Stimulated activated naive CD8-positive, alpha-beta T cell treated with anti-CD3 and anti-CD28 coated beads, Interleukin-15, Interleukin-2, amounts not matched to agents 100 ng/mL and 50 ng/mL, for 24 hours (primary cell): ENCODE measurements at regions not wholly inside any gene's neighbourhood (a gene's known extent, or its start where the extent isn't known, plus 50 kb on each side); places are given as distances from the start of the nearest gene placed in this dataset.

ENCODE experiments used
- H3K27ac Mint-ChIP-seq: one replicate; pipeline ENCODE4 v1.8.0; 2021; ENCODE audit warnings: mild to moderate bottlenecking, mixed read lengths
- H3K27me3 Mint-ChIP-seq: one replicate; pipeline ENCODE4 v1.8.0; 2021; ENCODE audit warnings: mixed read lengths
- H3K36me3 Mint-ChIP-seq: one replicate; pipeline ENCODE4 v1.8.0; 2021; ENCODE audit warnings: low read depth, mixed read lengths
- H3K4me1 Mint-ChIP-seq: one replicate; pipeline ENCODE4 v1.8.0; 2021; ENCODE audit warnings: low read depth, mixed read lengths
- H3K4me3 Mint-ChIP-seq: one replicate; pipeline ENCODE4 v1.8.0; 2021; ENCODE audit warnings: mild to moderate bottlenecking, mixed read lengths
- H3K9me3 Mint-ChIP-seq: one replicate; pipeline ENCODE4 v1.8.0; 2021; ENCODE audit warnings: mixed read lengths

GRCh38 chr6:143605906-143606521 is 71.8 kb upstream of the PHACTR2 start:
- Mint-ChIP-seq H3K9me3 (no peaks in the 10 kb centered on the region), H3K27me3 (no peaks in the 10 kb centered on the region), H3K4me1 (peaks cover under 1% of the 10 kb centered on the region), H3K36me3 (no peaks in the 10 kb centered on the region), H3K4me3 (no peak overlapping the region), H3K27ac (no peak overlapping the region)

GRCh38 chr6:143603455-143603854 is 74.3 kb upstream of the PHACTR2 start:
- Mint-ChIP-seq H3K27ac (no peak overlapping the region), H3K4me1 (peaks cover 4% of the 10 kb centered on the region), H3K36me3 (no peaks in the 10 kb centered on the region)

GRCh38 chr6:143601504-143601903 is 76.3 kb upstream of the PHACTR2 start:
- H3K27me3 Mint-ChIP-seq: no peaks in the 10 kb centered on the region
- no peak overlapping the region for H3K4me3 Mint-ChIP-seq

More at GRCh38 chr6:143603455-143603854, 74.3 kb upstream of the PHACTR2 start:
- Mint-ChIP-seq H3K27me3 (no peaks in the 10 kb centered on the region), H3K9me3 (no peaks in the 10 kb centered on the region), H3K4me3 (no peak overlapping the region)

GRCh38 chr6:143600821-143601220 is 76.9 kb upstream of the PHACTR2 start:
- no peaks in the 10 kb centered on the region for H3K36me3 Mint-ChIP-seq
- H3K4me1 Mint-ChIP-seq: peaks cover 13% of the 10 kb centered on the region
- H3K27me3 Mint-ChIP-seq: no peaks in the 10 kb centered on the region
- no peak overlapping the region for H3K27ac Mint-ChIP-seq
- no peak overlapping the region for H3K4me3 Mint-ChIP-seq
- H3K9me3 Mint-ChIP-seq: no peaks in the 10 kb centered on the region

More at GRCh38 chr6:143601504-143601903, 76.3 kb upstream of the PHACTR2 start:
- no peaks in the 10 kb centered on the region for H3K9me3 Mint-ChIP-seq
- no peak overlapping the region for H3K27ac Mint-ChIP-seq
- no peaks in the 10 kb centered on the region for H3K36me3 Mint-ChIP-seq
- H3K4me1 Mint-ChIP-seq: peaks cover 13% of the 10 kb centered on the region

- H3K9me3 Mint-ChIP-seq: no peaks in the 10 kb centered on the region
- H3K36me3 Mint-ChIP-seq: no peaks in the 10 kb centered on the region
- peak overlapping the region; percentile 13 for H3K27ac Mint-ChIP-seq
- H3K27me3 Mint-ChIP-seq: no peaks in the 10 kb centered on the region
- no peak overlapping the region for H3K4me3 Mint-ChIP-seq
- H3K4me1 Mint-ChIP-seq: peaks cover 13% of the 10 kb centered on the region
Measured at GRCh38 chr6:143598466-143599080, 79.2 kb upstream of the PHACTR2 start.

GRCh38 chr6:143596866-143597265 is 80.9 kb upstream of the PHACTR2 start:
- H3K27ac Mint-ChIP-seq: no peak overlapping the region
- H3K36me3 Mint-ChIP-seq: no peaks in the 10 kb centered on the region
- no peaks in the 10 kb centered on the region for H3K27me3 Mint-ChIP-seq
- H3K4me3 Mint-ChIP-seq: no peak overlapping the region
- H3K4me1 Mint-ChIP-seq: peaks cover 13% of the 10 kb centered on the region
- H3K9me3 Mint-ChIP-seq: no peaks in the 10 kb centered on the region

GRCh38 chr6:143595251-143596036 is 82.3 kb upstream of the PHACTR2 start:
- Mint-ChIP-seq H3K4me3 (no peak overlapping the region), H3K4me1 (peaks cover 13% of the 10 kb centered on the region), H3K9me3 (no peaks in the 10 kb centered on the region), H3K27ac (no peak overlapping the region), H3K27me3 (no peaks in the 10 kb centered on the region), H3K36me3 (no peaks in the 10 kb centered on the region)

GRCh38 chr6:143594647-143595046 is 83.1 kb upstream of the PHACTR2 start:
- H3K36me3 Mint-ChIP-seq: no peaks in the 10 kb centered on the region
- H3K27ac Mint-ChIP-seq: no peak overlapping the region
- H3K4me1 Mint-ChIP-seq: peaks cover 13% of the 10 kb centered on the region
- no peaks in the 10 kb centered on the region for H3K27me3 Mint-ChIP-seq
- no peaks in the 10 kb centered on the region for H3K9me3 Mint-ChIP-seq
- no peak overlapping the region for H3K4me3 Mint-ChIP-seq

GRCh38 chr6:143592335-143592734 is 80.8 kb upstream of the FUCA2 start:
- no peaks in the 10 kb centered on the region for H3K9me3 Mint-ChIP-seq
- H3K4me3 Mint-ChIP-seq: no peak overlapping the region
- no peaks in the 10 kb centered on the region for H3K4me1 Mint-ChIP-seq
- no peak overlapping the region for H3K27ac Mint-ChIP-seq
- no peaks in the 10 kb centered on the region for H3K36me3 Mint-ChIP-seq
- no peaks in the 10 kb centered on the region for H3K27me3 Mint-ChIP-seq

- Mint-ChIP-seq H3K4me3 (no peak overlapping the region), H3K4me1 (no peaks in the 10 kb centered on the region), H3K36me3 (no peaks in the 10 kb centered on the region), H3K27ac (no peak overlapping the region), H3K27me3 (no peaks in the 10 kb centered on the region), H3K9me3 (no peaks in the 10 kb centered on the region)
Measured at GRCh38 chr6:143591441-143591840, 79.9 kb upstream of the FUCA2 start.

GRCh38 chr6:143589162-143589561 is 77.6 kb upstream of the FUCA2 start:
- H3K27me3 Mint-ChIP-seq: no peaks in the 10 kb centered on the region
- H3K27ac Mint-ChIP-seq: no peak overlapping the region
- H3K4me1 Mint-ChIP-seq: no peaks in the 10 kb centered on the region
- no peaks in the 10 kb centered on the region for H3K9me3 Mint-ChIP-seq
- no peaks in the 10 kb centered on the region for H3K36me3 Mint-ChIP-seq
- H3K4me3 Mint-ChIP-seq: no peak overlapping the region

GRCh38 chr6:143586557-143586956 is 75.0 kb upstream of the FUCA2 start:
- H3K27me3 Mint-ChIP-seq: no peaks in the 10 kb centered on the region
- H3K27ac Mint-ChIP-seq: no peak overlapping the region
- no peak overlapping the region for H3K4me3 Mint-ChIP-seq
- H3K9me3 Mint-ChIP-seq: no peaks in the 10 kb centered on the region
- H3K36me3 Mint-ChIP-seq: no peaks in the 10 kb centered on the region
- no peaks in the 10 kb centered on the region for H3K4me1 Mint-ChIP-seq

GRCh38 chr6:143585716-143586115 is 74.2 kb upstream of the FUCA2 start:
- H3K4me3 Mint-ChIP-seq: no peak overlapping the region
- H3K9me3 Mint-ChIP-seq: no peaks in the 10 kb centered on the region
- H3K27ac Mint-ChIP-seq: no peak overlapping the region
- no peaks in the 10 kb centered on the region for H3K36me3 Mint-ChIP-seq
- no peaks in the 10 kb centered on the region for H3K4me1 Mint-ChIP-seq
- H3K27me3 Mint-ChIP-seq: no peaks in the 10 kb centered on the region

GRCh38 chr6:143585241-143585640 is 73.7 kb upstream of the FUCA2 start:
- Mint-ChIP-seq H3K27me3 (no peaks in the 10 kb centered on the region), H3K4me1 (no peaks in the 10 kb centered on the region), H3K9me3 (no peaks in the 10 kb centered on the region), H3K4me3 (no peak overlapping the region), H3K36me3 (no peaks in the 10 kb centered on the region), H3K27ac (no peak overlapping the region)

- H3K36me3 Mint-ChIP-seq: no peaks in the 10 kb centered on the region
- no peaks in the 10 kb centered on the region for H3K4me1 Mint-ChIP-seq
- no peaks in the 10 kb centered on the region for H3K9me3 Mint-ChIP-seq
- H3K27ac Mint-ChIP-seq: peak overlapping the region; percentile 28
- H3K4me3 Mint-ChIP-seq: no peak overlapping the region
- no peaks in the 10 kb centered on the region for H3K27me3 Mint-ChIP-seq
Measured at GRCh38 chr6:143583542-143584327, 72.2 kb upstream of the FUCA2 start.
